GM12891 (cell line): ENCODE measurements at regions not wholly inside any gene's neighbourhood (a gene's known extent, or its start where the extent isn't known, plus 50 kb on each side); places are given as distances from the start of the nearest gene placed in this dataset.

Experiments used
- POLR2A ChIP-seq: IDR thresholded peaks from 2 replicates; pipeline ENCODE4 v1.6.1; 2011; ENCODE audit warnings: low read depth, low read length, control low read depth
- POLR2AphosphoS5 ChIP-seq: IDR thresholded peaks from 2 replicates; pipeline ENCODE4 v1.6.1; 2011; ENCODE audit warnings: low read depth, low read length, control low read depth

- TF ChIP-seq POLR2A: no peak
- TF ChIP-seq POLR2AphosphoS5: no peak
Measured at GRCh38 chr4:91914176-91914804, 389.5 kb upstream of the GRID2 start.
